GM13977 (cell line): ENCODE measurements at regions not wholly inside any gene's neighbourhood (a gene's known extent, or its start where the extent isn't known, plus 50 kb on each side); places are given as distances from the start of the nearest gene placed in this dataset.

Source experiments
- DNase-seq: peaks from one replicate; pipeline ENCODE4 v3.0.0; 2012; ENCODE audit warnings: low spot score
- in situ Hi-C: fragments of 300-500 bp; cut with MboI; formaldehyde crosslinking; loops from one replicate; pipeline ENCODE4 v1.12.0; 2022; ENCODE audit warnings: low sequenced_read_pairs, low pct_unique_long_range_greater_than_20kb, mixed read lengths, inconsistent platforms; ENCODE audit not compliant: unreplicated experiment
- TF ChIP-seq, protein P1 (sequence below): IDR thresholded peaks from 2 replicates; pipeline ENCODE4 v1.5.1; 2012; ENCODE audit warnings: mild to moderate bottlenecking, control low read depth; ENCODE audit not compliant: insufficient read depth; ENCODE audit errors: extremely low read depth, missing control alignments

DNA sequence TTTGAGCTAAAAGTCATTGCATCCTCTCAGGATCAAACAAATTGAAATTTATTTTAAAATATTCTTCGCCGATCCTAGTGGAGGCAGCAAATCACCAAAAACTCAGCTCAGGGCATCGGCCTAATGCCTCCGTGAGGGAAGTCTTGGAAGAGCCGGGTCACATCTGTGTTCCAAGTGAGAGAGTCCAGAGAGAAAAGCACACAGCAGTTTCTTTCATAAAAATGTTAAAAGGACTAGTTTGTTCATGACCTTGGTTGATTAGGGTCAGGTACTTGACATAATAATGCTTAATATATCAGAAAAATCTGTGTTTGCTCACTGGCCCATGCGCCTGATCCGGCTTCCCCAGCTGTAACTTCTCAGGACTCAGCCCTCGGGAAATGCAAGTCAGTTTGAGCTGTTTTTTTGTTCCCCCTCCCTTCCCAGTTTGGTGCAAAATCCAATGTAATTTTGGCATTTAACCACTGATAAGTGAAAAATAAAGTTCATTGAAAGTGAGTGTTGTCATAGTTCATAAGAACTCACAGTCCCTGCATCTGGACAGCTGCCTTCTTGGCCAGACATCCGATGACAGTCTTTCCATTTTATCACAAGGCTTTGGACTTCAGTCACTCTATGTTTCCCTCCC lies 161.7 kb downstream of the CAND1 start:
- no peak for DNase-seq
- TF ChIP-seq, protein P1, sequence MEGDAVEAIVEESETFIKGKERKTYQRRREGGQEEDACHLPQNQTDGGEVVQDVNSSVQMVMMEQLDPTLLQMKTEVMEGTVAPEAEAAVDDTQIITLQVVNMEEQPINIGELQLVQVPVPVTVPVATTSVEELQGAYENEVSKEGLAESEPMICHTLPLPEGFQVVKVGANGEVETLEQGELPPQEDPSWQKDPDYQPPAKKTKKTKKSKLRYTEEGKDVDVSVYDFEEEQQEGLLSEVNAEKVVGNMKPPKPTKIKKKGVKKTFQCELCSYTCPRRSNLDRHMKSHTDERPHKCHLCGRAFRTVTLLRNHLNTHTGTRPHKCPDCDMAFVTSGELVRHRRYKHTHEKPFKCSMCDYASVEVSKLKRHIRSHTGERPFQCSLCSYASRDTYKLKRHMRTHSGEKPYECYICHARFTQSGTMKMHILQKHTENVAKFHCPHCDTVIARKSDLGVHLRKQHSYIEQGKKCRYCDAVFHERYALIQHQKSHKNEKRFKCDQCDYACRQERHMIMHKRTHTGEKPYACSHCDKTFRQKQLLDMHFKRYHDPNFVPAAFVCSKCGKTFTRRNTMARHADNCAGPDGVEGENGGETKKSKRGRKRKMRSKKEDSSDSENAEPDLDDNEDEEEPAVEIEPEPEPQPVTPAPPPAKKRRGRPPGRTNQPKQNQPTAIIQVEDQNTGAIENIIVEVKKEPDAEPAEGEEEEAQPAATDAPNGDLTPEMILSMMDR, result no peak
- in situ Hi-C loops, result no loop called here

DNA sequence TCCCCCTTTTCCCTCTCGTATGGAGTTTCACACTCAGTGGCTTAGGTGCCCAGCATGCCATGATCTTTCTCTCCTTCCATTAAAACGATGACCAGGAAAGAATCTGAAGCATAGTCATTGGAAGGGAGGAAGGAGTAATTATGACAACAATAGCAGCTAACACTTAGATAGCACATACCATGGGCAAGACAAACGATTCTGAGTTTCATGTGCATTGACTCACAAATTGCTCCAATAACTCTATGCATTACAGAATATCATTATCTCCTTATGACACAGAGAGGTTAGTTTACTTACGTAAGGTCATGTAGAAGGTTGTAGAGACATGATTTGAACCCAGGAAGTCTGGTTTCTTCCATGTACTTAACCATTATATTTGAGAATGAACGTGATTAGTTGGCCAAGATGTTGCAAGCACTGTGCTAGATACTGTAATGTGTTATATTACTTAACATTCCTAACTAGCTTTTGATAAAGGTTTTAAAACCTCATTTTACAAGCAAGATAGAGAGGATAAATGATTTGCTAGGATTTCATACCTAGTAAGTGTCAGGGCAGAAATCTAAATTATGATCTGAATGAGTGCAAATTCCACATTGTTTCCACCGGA lies 162.4 kb downstream of the CAND1 start:
- in situ Hi-C loops, result no loop called here
- DNase-seq, result no peak
- TF ChIP-seq, protein P1, result no peak

DNA sequence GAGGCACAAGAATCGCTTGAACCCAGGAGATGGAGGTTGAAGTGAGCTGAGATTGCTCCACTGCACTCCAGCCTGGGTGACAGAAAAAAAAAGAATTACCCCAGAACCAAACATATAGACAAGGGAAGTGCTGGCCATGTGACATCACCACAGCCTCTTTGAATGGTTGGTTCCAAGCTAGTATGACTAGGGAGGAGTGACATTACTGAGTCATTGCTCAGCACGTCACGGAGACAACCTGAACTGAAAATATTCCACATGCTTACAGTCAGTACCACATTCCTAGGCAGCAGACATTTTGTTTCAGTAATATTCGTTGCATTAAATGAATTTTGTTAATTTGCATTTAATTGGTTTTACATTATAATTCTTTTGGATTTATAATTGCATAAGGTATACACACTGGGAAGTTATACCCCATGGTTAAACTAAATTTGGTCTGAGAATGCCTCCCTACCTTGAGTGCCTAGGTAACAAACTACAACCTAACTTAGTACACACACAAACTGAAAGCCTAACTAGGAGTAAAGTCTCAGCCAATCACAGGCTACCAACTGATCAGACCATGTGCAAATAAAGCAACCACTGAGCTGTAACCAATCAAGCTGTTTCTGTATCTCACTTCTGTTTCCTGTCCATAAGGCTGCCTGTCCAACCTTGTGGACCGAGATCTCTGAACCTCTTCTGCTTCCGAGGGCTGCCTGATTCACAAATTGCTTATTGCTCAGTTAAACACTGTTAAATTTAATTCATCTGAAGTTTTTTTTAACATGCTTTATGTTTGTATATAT lies 164.4 kb downstream of the CAND1 start:
- in situ Hi-C loops, result no loop called here
- DNase-seq, result no peak
- TF ChIP-seq, protein P1, result no peak

DNA sequence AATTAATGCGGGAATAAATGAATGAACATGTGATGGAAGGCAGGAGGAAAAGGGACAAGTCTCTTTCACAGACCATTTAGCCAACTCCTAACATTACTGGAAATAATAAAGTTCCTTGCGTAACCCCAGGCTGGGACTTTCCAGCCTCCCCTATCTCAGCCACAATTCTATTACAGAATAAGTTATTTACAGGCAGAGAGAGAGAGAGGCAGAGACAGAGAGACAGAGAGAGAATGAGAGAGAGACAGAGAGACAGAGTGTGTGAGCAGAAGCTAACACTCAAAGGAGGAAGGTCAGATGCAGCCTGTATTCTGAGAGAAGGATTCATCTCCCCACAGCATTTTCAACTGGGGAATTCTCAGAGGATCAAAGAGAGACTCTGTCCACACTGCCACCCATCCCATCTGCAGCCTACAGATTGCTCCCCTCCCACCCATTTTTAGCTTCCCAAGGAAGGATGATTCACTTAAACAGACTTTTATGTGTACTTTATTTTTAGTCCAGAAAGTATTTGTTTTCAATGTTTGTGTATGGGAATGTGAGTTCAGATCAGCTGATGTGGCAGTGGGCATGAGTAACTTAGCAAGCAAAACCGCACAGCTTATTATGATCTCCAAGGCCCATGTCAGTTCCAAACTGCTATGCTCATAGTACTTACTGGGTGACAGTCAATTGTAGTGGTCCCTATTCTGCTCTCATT lies 165.7 kb downstream of the CAND1 start:
- in situ Hi-C loops, result no loop called here
- TF ChIP-seq, protein P1, result no peak
- no peak for DNase-seq

DNA sequence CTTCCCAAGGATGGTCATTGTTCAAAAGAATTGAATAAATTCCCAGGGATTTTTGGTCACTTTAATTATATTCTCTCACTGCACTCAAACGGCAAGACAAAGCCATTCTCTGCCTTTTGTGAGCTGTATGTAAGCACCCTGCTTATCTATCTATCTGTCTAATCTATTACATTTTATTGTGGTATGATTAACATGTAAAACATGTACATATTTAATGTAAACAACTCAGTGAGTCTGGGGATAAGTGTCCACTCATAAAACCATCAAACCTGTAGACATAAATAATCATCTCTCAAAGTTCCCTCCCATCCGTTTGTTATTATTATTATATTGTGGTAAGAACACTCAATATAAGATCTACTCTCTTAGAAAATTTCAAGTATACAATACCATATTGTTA lies 167.1 kb downstream of the CAND1 start:
- in situ Hi-C loops, result no loop called here
- TF ChIP-seq, protein P1, result no peak
- DNase-seq, result no peak

DNA sequence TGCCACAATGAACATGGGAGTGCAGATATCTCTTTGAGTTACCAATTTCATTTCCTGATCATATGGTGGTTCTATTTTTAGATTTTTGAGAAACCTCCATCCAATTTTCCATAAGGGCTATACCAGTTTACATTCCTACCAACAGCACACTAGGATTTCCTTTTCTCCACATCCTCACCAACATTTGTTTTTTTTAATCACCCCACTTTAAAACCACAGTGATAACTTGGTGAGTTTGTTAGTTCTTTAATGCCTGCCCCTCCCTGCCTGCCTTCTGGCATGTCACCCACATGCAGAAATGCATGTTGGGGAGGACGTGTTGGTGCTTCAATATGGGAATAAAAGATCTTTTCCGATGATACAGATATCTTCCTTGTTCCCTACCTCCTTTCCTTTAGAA lies 167.9 kb downstream of the CAND1 start:
- TF ChIP-seq, protein P1, result no peak
- in situ Hi-C loops, result no loop called here
- no peak for DNase-seq
